GM12878 (cell line): ENCODE measurements at regions not wholly inside any gene's neighbourhood (a gene's known extent, or its start where the extent isn't known, plus 50 kb on each side); places are given as distances from the start of the nearest gene placed in this dataset.

Source experiments
- ATAC-seq: fragments of 200-7000 bp; cut with Tn5 transposase; 3 replicates; pipeline ENCODE4 v1.9.1; 2020; ENCODE audit warnings: mild to moderate bottlenecking, moderate library complexity
- BruUV-seq: library from RNA; stranded (reverse); fragments of 400-500 nt; replicated peaks from 2 replicates; lab custom pipeline; 2021; lab: Mats Ljungman, UMichigan
- CTCF ChIA-PET: fragments of 300-600 bp; sonication (Branson Sonifier 250); formaldehyde crosslinking; extraction: SDS; loops from one replicate; lab custom pipeline; 2021; ENCODE audit warnings: inconsistent platforms; lab: Yijun Ruan, JAX
- POLR2A ChIA-PET: fragments of 350-600 bp; formaldehyde crosslinking; extraction: SDS; loops from one replicate; lab custom pipeline; 2021; ENCODE audit warnings: inconsistent platforms; lab: Charles Lee
- RAD21 ChIA-PET: fragments of 300-600 bp; sonication (Branson Sonifier 250); formaldehyde crosslinking; loops from one replicate; lab custom pipeline; 2023; ENCODE audit warnings: antibody characterized with exemption; ENCODE audit not compliant: unreplicated experiment; lab: Charles Lee
- SMC1A ChIA-PET: fragments of 300-600 bp; sonication (Branson Sonifier 250); formaldehyde crosslinking; loops from one replicate; lab custom pipeline; 2023; ENCODE audit not compliant: unreplicated experiment, uncharacterized antibody; lab: Charles Lee
- DNase-seq: peaks from one replicate; pipeline ENCODE4 v3.0.0-alpha.2; 2011; ENCODE audit warnings: low read depth, low spot score
- FAIRE-seq: peaks from 3 replicates; lab custom pipeline; 2011; peaks lifted over from hg19 to GRCh38; lab: Jason Lieb, UNC
- H2AFZ ChIP-seq: 2 replicates; pipeline ENCODE4 v1.6.0; 2011; ENCODE audit warnings: low read depth, low read length, control low read depth; ENCODE audit not compliant: control insufficient read depth
- H3K27ac ChIP-seq: 2 replicates; pipeline ENCODE4 v1.5.1; 2011; ENCODE audit warnings: control low read depth; ENCODE audit not compliant: control insufficient read depth, insufficient read depth
- H3K27me3 ChIP-seq, 2 experiments: replicated peaks in 1 of 2; 2 replicates each; pipeline versions ENCODE4 v1.6.0 to v1.6.1; 2011; ENCODE audit warnings: low read length in 1 of 2; ENCODE audit not compliant: control insufficient read depth in 2 of 2, insufficient read depth in 2 of 2
- H3K36me3 ChIP-seq, 2 experiments: 2 replicates each; pipeline ENCODE4 v1.5.1; 2011; ENCODE audit warnings: low read length in 1 of 2; ENCODE audit not compliant: control insufficient read depth in 2 of 2, insufficient read depth in 2 of 2
- H3K4me1 ChIP-seq: 2 replicates; pipeline ENCODE4 v1.6.1; 2011; ENCODE audit warnings: mild to moderate bottlenecking, low read length, moderate library complexity, mixed read lengths; ENCODE audit not compliant: control insufficient read depth, insufficient read depth
- H3K4me2 ChIP-seq: 2 replicates; pipeline ENCODE4 v1.6.0; 2011; ENCODE audit warnings: control low read depth; ENCODE audit not compliant: control insufficient read depth, insufficient read depth
- H3K4me3 ChIP-seq: fragments of 200-600 bp; sonication (generic); 2 replicates; pipeline ENCODE4 v1.5.1; 2016
- H3K79me2 ChIP-seq: 2 replicates; pipeline ENCODE4 v1.6.0; 2011; ENCODE audit warnings: low read length; ENCODE audit not compliant: control insufficient read depth, insufficient read depth
- H3K9ac ChIP-seq: 2 replicates; pipeline ENCODE4 v1.8.0; 2011; ENCODE audit warnings: low read length, control low read depth, mixed read lengths; ENCODE audit not compliant: control insufficient read depth, insufficient read depth
- H3K9me3 ChIP-seq: replicated peaks from 3 replicates; pipeline ENCODE4 v1.5.1; 2011; ENCODE audit warnings: mild to moderate bottlenecking, low read length; ENCODE audit not compliant: control insufficient read depth, insufficient read depth
- H4K20me1 ChIP-seq: 2 replicates; pipeline ENCODE4 v1.6.0; 2011; ENCODE audit not compliant: control insufficient read depth, insufficient read depth
- BACH1 ChIP-seq: fragments of 450-650 bp; IDR thresholded peaks from 2 replicates; pipeline ENCODE4 v1.6.1; 2017; ENCODE audit warnings: mild to moderate bottlenecking, borderline replicate concordance
- BHLHE40 ChIP-seq, 2 experiments: fragments of 450-650 bp in 1 of 2; IDR thresholded peaks; 2 replicates each; pipeline ENCODE4 v1.6.1; 2011 to 2017; ENCODE audit warnings: low read depth in 2 of 2, borderline replicate concordance in 1 of 2, improper control_type of control experiment in 1 of 2, low read length in 1 of 2, mild to moderate bottlenecking in 1 of 2
- EED ChIP-seq: sonication (generic); IDR thresholded peaks from 2 replicates; pipeline ENCODE4 v1.6.1; 2016; ENCODE audit warnings: antibody characterized with exemption, low read depth
- IKZF2 ChIP-seq, 2 experiments: fragments of 450-650 bp; IDR thresholded peaks; 2 replicates each; pipeline ENCODE4 v1.6.1; 2017; ENCODE audit warnings: mild to moderate bottlenecking in 2 of 2, moderate library complexity in 2 of 2
- IRF4 ChIP-seq: IDR thresholded peaks from 2 replicates; pipeline ENCODE4 v1.6.1; 2011; ENCODE audit warnings: low read depth, low read length
- LARP7 ChIP-seq: fragments of 450-650 bp; IDR thresholded peaks from 2 replicates; pipeline ENCODE4 v1.6.1; 2017; ENCODE audit warnings: mild to moderate bottlenecking
- MEF2B ChIP-seq: fragments of 450-650 bp; IDR thresholded peaks from 2 replicates; pipeline ENCODE4 v1.6.1; 2018; ENCODE audit warnings: mild to moderate bottlenecking, moderate library complexity; ENCODE audit not compliant: partially characterized antibody, poor library complexity, severe bottlenecking
- MYB ChIP-seq: fragments of 150-350 bp; IDR thresholded peaks from 2 replicates; pipeline ENCODE4 v1.6.1; 2014; ENCODE audit warnings: mild to moderate bottlenecking, low read depth, low read length, borderline replicate concordance
- NFYA ChIP-seq: IDR thresholded peaks from 2 replicates; pipeline ENCODE4 v1.6.1; 2011; ENCODE audit warnings: low read depth, mild to moderate bottlenecking, low read length, improper control_type of control experiment, borderline replicate concordance
- POLR2AphosphoS5 ChIP-seq: IDR thresholded peaks from 2 replicates; pipeline ENCODE4 v1.6.1; 2011; ENCODE audit warnings: mild to moderate bottlenecking, low read length, inconsistent platforms
- RFX5 ChIP-seq: IDR thresholded peaks from 2 replicates; pipeline ENCODE4 v1.6.1; 2011; ENCODE audit warnings: low read depth, low read length, improper control_type of control experiment
- SREBF1 ChIP-seq: IDR thresholded peaks from 2 replicates; pipeline ENCODE4 v1.6.1; 2012; ENCODE audit warnings: mild to moderate bottlenecking, low read length
- STAT3 ChIP-seq: IDR thresholded peaks from 2 replicates; pipeline ENCODE4 v1.6.1; 2011; ENCODE audit warnings: low read depth, low read length, improper control_type of control experiment
- SUZ12 ChIP-seq: fragments of 200-600 bp; sonication (generic); IDR thresholded peaks from one replicate; pipeline ENCODE4 v1.6.1; 2018; ENCODE audit warnings: antibody characterized with exemption, mild to moderate bottlenecking; ENCODE audit not compliant: unreplicated experiment
- WGBS: methylation state at CpG from one replicate; pipeline ENCODE4 v1.1.6; 2016; ENCODE audit warnings: low lambda C conversion rate; ENCODE audit not compliant: insufficient replicate concordance, insufficient coverage; ENCODE audit errors: missing lambda C conversion rate; 5-methylcytosine and 5-hydroxymethylcytosine counted together
- in situ Hi-C: fragments of 300-500 bp; cut with MboI; formaldehyde crosslinking; loops from 9 replicates; pipeline ENCODE4 v1.14.3; 2018; ENCODE audit warnings: mixed read lengths
- intact Hi-C: fragments of 100-400 bp; cut with micrococcal nuclease; formaldehyde crosslinking; loops from one replicate; pipeline ENCODE4 v1.14.2; 2022; ENCODE audit not compliant: unreplicated experiment
- TF ChIP-seq, protein P1 (sequence below): IDR thresholded peaks from 2 replicates; pipeline ENCODE4 v1.6.1; 2011; ENCODE audit warnings: borderline replicate concordance, low read depth, mild to moderate bottlenecking, moderate library complexity, low read length; ENCODE audit not compliant: insufficient read depth, poor library complexity, severe bottlenecking
- TF ChIP-seq, protein P2 (sequence below): fragments of 450-650 bp; IDR thresholded peaks from 2 replicates; pipeline ENCODE4 v1.6.1; 2017; ENCODE audit warnings: mild to moderate bottlenecking
- TF ChIP-seq, protein P3 (sequence below): IDR thresholded peaks from 2 replicates; pipeline ENCODE4 v1.6.1; 2012; ENCODE audit warnings: improper control_type of control experiment, low read depth, low read length; ENCODE audit not compliant: insufficient replicate concordance

DNA sequence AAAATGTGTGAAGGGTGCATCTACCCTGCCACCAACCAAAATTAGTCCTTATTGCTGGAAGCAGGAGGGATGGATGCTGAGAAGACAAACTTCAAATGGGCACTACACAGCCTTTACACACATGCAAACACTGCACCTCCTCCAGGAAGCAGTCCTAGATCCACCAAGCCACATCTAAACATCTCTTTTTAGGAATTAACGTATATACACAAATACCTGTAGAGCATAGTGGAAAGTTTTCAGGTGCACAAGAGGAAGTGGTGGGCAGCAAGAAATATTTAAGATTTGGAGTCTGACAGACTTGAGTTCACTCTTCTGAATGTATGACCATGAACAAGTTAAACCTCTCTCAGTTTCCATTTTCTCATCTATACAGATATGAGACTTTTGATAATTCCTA, 456.6 kb upstream of the PROK2 start:
- no peak overlapping the region for H3K4me3 ChIP-seq
- H3K36me3 ChIP-seq: no peaks in the 10 kb centered on the region
- H3K79me2 ChIP-seq: no peaks in the 10 kb centered on the region
- SMC1A ChIA-PET: no interaction called here
- WGBS: 71% methylated on average over 1 of the region's 1 CpG
- in situ Hi-C loops: no loop called here
- POLR2A ChIA-PET: no interaction called here
- no peaks in the 10 kb centered on the region; the same call in 2 of the 3 replicates for H3K9me3 ChIP-seq
- RAD21 ChIA-PET: interaction anchor here (0.7 kb wide), 1 partner anchor 130 kb away, joined by 6 read pairs; no protein-coding TSS in a partner anchor
- ATAC-seq: no peak
- H3K4me2 ChIP-seq: no peak overlapping the region
- no peak overlapping the region for H2AFZ ChIP-seq
- FAIRE-seq: no peak
- H3K9ac ChIP-seq: no peak overlapping the region
- intact Hi-C loops: no loop called here
- CTCF ChIA-PET: no interaction called here
- H3K4me1 ChIP-seq: no peaks in the 10 kb centered on the region
- no peak overlapping the region for H3K27ac ChIP-seq
- TF ChIP-seq IKZF2 (IDR thresholded peaks at IDR 0.05) (no peak), MYB (no peak), RFX5 (no peak), EED (no peak), STAT3 (no peak), IRF4 (no peak), MEF2B (no peak), SREBF1 (no peak), BACH1 (no peak), NFYA (no peak), SUZ12 (no peak), POLR2AphosphoS5 (no peak), LARP7 (no peak), BHLHE40 (IDR thresholded peaks at IDR 0.05; ENCODE audit: borderline replicate concordance in 1 of 2, low read depth in 2 of 2, low read length in 1 of 2) (no peak)
- TF ChIP-seq, protein P1, sequence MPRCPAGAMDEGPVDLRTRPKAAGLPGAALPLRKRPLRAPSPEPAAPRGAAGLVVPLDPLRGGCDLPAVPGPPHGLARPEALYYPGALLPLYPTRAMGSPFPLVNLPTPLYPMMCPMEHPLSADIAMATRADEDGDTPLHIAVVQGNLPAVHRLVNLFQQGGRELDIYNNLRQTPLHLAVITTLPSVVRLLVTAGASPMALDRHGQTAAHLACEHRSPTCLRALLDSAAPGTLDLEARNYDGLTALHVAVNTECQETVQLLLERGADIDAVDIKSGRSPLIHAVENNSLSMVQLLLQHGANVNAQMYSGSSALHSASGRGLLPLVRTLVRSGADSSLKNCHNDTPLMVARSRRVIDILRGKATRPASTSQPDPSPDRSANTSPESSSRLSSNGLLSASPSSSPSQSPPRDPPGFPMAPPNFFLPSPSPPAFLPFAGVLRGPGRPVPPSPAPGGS: no peak
- TF ChIP-seq, protein P2, sequence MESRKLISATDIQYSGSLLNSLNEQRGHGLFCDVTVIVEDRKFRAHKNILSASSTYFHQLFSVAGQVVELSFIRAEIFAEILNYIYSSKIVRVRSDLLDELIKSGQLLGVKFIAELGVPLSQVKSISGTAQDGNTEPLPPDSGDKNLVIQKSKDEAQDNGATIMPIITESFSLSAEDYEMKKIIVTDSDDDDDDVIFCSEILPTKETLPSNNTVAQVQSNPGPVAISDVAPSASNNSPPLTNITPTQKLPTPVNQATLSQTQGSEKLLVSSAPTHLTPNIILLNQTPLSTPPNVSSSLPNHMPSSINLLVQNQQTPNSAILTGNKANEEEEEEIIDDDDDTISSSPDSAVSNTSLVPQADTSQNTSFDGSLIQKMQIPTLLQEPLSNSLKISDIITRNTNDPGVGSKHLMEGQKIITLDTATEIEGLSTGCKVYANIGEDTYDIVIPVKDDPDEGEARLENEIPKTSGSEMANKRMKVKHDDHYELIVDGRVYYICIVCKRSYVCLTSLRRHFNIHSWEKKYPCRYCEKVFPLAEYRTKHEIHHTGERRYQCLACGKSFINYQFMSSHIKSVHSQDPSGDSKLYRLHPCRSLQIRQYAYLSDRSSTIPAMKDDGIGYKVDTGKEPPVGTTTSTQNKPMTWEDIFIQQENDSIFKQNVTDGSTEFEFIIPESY: no peak
- TF ChIP-seq, protein P3, sequence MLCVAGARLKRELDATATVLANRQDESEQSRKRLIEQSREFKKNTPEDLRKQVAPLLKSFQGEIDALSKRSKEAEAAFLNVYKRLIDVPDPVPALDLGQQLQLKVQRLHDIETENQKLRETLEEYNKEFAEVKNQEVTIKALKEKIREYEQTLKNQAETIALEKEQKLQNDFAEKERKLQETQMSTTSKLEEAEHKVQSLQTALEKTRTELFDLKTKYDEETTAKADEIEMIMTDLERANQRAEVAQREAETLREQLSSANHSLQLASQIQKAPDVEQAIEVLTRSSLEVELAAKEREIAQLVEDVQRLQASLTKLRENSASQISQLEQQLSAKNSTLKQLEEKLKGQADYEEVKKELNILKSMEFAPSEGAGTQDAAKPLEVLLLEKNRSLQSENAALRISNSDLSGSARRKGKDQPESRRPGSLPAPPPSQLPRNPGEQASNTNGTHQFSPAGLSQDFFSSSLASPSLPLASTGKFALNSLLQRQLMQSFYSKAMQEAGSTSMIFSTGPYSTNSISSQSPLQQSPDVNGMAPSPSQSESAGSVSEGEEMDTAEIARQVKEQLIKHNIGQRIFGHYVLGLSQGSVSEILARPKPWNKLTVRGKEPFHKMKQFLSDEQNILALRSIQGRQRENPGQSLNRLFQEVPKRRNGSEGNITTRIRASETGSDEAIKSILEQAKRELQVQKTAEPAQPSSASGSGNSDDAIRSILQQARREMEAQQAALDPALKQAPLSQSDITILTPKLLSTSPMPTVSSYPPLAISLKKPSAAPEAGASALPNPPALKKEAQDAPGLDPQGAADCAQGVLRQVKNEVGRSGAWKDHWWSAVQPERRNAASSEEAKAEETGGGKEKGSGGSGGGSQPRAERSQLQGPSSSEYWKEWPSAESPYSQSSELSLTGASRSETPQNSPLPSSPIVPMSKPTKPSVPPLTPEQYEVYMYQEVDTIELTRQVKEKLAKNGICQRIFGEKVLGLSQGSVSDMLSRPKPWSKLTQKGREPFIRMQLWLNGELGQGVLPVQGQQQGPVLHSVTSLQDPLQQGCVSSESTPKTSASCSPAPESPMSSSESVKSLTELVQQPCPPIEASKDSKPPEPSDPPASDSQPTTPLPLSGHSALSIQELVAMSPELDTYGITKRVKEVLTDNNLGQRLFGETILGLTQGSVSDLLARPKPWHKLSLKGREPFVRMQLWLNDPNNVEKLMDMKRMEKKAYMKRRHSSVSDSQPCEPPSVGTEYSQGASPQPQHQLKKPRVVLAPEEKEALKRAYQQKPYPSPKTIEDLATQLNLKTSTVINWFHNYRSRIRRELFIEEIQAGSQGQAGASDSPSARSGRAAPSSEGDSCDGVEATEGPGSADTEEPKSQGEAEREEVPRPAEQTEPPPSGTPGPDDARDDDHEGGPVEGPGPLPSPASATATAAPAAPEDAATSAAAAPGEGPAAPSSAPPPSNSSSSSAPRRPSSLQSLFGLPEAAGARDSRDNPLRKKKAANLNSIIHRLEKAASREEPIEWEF: no peak
- H4K20me1 ChIP-seq: no peaks in the 10 kb centered on the region
- no peak for DNase-seq
- no TSS peak for BruUV-seq
- H3K27me3 ChIP-seq: no peaks in the 10 kb centered on the region
